Right lobe of liver (tissue), 4 donors: ENCODE measurements at regions not wholly inside any gene's neighbourhood (a gene's known extent, or its start where the extent isn't known, plus 50 kb on each side); places are given as distances from the start of the nearest gene placed in this dataset.

ENCODE experiments used
- POLR2A ChIP-seq: fragments of 450-650 bp; IDR thresholded peaks from one replicate; pipeline ENCODE4 v1.6.1; 2017; ENCODE audit warnings: antibody characterized with exemption, mild to moderate bottlenecking
- TF ChIP-seq, protein P1 (sequence below), 4 donors: fragments of 200-600 bp in 3 of 4; fragments of 450-650 bp in 1 of 4; IDR thresholded peaks; one replicate each; pipeline versions ENCODE4 v1.5.1 to v1.8.0; 2016 to 2022; ENCODE audit warnings: antibody characterized with exemption in 4 of 4, mild to moderate bottlenecking in 2 of 4
- donor health status: DM: no; HTN: no; CAD: no.
- donor health status: DM: no; HTN: no; CAD: no.
- donor health status: DM: no; HTN: yes; CAD: no.

DNA sequence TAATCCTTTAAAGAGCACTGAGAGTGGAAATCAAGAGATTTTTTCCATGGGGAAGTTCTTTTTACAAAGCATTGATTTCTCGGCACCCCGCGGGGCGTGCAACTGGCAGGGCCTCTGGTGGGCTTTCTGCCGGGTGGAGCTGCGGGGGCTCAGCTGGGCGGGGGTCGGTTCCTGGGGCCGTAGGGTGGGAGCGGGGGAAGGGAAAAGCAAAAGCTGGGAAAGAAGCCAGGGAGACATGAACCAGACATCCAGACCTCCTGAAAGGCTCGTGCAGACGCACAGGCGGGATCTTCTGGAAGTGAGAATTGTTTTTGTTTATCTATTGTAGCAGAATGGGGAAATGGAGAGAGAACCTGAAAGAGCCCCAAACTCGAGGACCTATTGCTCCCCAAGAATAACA is 235.2 kb downstream of the FAM72C start:
- TF ChIP-seq, protein P1, sequence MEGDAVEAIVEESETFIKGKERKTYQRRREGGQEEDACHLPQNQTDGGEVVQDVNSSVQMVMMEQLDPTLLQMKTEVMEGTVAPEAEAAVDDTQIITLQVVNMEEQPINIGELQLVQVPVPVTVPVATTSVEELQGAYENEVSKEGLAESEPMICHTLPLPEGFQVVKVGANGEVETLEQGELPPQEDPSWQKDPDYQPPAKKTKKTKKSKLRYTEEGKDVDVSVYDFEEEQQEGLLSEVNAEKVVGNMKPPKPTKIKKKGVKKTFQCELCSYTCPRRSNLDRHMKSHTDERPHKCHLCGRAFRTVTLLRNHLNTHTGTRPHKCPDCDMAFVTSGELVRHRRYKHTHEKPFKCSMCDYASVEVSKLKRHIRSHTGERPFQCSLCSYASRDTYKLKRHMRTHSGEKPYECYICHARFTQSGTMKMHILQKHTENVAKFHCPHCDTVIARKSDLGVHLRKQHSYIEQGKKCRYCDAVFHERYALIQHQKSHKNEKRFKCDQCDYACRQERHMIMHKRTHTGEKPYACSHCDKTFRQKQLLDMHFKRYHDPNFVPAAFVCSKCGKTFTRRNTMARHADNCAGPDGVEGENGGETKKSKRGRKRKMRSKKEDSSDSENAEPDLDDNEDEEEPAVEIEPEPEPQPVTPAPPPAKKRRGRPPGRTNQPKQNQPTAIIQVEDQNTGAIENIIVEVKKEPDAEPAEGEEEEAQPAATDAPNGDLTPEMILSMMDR (IDR thresholded peaks at IDR 0.05), result no peak
- TF ChIP-seq POLR2A, result no peak
